GM18502 (cell line): ENCODE measurements at regions not wholly inside any gene's neighbourhood (a gene's known extent, or its start where the extent isn't known, plus 50 kb on each side); places are given as distances from the start of the nearest gene placed in this dataset.
"Not testable (repeated sequence)": the region's sequence is repeated elsewhere in the genome, so short reads cannot be mapped to it uniquely, and the experiment has no call there.

ENCODE experiments used
- ATAC-seq: cut with Tn5 transposase; IDR thresholded peaks from one replicate; pipeline ENCODE4 v1.9.1; 2021; ENCODE audit warnings: mild to moderate bottlenecking; ENCODE audit not compliant: unreplicated experiment, poor library complexity

DNA sequence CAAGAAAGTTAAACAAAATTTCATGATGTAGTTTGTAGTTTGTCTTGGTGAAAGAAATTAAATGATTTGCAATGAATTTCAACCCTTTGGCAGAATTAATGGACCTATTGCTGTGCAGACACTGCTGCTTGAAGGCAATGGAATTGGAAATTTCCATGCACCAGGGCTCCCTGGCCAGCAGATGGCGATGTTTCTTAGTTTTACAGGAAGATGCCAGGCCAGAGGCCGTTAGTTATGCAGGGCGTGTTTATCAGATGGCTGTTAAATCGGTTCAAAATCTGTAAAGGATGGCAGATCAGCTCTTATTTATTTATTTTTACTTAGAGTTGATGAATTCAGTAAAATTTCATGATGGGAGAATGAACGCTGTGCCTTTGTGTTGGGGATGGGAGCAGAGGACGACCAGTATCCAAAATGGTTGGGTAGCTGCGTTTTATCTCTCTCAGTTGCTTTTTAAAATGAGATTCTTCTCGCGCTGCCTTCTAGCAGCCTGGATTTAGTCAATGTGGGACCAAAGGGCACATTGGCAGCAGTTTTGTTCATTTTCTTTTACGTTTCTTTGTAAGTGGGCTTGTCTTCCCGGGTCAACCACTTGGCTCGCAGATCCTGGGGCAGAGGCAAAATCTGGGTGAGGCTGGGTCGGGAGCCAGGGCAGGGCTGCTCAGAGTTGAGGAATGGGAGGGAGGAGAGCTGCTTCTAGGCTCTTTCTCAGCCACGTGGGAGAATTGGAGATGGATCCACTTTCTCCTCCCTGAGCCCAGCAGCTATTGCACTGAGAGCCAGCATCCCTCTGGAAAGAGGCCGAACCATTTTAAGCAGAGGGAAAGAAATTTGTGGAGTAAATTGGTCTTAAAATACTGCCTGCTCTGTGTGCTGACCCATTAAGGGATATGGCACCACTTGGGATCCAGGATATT lies 344.0 kb downstream of the PIK3C3 start:
- ATAC-seq = peak; percentile 99

DNA sequence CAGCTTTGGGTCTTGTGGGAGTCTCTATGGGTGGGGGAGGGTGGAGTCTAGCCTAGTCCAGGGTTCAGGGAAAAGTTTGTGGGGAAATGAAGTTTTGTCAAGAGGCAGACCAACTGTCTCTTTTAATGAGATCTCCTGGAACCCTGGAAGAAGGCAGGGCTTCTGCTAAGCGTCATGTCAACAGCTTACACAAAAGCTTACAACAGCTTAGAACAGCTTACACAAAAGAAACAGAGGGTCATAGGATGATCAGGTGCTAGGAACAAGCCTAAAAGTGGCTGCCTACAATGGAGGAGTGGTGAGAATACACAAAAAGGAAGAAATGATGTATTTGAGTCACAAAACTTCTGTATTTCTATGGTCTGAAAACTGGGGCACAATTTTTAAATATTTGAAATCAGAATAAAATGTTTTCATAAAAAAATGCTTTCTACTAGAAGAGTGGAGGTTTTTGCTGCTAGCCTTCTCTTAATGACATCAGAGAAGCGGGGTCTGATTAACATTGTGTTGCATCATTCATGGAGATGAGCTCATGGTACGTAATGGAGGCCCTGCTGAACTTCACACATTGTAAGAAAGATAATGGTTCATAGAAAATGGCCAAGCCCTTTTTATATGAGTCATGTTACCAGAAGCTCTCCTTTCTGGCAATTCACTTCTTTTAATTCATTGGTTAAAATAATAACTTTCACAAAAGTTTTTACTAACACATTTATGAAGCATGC lies 351.0 kb downstream of the PIK3C3 start:
- ATAC-seq = no peak

- no peak for ATAC-seq
Measured at GRCh38 chr18:42306594-42306980, 351.6 kb downstream of the PIK3C3 start.

DNA sequence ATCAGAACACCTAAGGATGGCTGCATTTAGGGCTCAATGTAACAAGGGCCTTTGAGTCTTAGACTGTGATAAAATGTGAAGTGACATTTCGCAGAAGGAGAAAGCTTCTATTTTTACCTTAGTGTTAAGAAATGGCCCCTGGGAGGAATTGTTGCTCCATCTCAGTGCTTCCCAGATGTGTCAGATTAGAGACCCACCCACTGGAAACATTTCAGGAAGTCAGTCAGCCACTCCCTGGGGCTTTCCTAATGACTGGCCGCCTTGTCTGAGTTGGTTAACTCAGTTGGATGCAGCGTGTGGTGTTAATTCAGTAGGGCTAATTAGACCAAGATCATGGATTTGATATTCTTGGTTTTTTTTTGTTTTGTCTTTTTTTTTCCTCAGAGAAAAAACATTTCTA lies 355.9 kb downstream of the PIK3C3 start:
- ATAC-seq = no peak

- ATAC-seq = no peak
Measured at GRCh38 chr18:42326752-42327151, 371.7 kb downstream of the PIK3C3 start.

DNA sequence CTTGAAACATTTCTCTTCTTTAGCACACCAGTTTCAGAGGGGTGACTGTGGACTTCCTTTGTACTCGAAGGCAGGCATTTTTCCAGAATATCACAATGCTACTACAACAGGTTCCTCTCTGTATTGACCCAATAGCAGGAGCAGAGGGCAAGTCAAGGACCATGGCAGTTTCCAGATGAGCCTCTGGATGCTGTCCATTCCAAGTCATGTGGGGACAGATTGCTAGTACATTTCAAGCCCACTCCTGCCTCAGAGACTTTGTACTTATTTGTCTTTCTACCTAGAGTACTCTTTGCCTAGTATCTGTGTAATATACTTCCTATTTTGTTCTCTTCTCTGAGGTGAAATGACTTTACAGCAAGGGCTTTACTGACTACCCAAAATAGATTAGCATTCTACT lies 373.9 kb downstream of the PIK3C3 start:
- ATAC-seq = no peak

DNA sequence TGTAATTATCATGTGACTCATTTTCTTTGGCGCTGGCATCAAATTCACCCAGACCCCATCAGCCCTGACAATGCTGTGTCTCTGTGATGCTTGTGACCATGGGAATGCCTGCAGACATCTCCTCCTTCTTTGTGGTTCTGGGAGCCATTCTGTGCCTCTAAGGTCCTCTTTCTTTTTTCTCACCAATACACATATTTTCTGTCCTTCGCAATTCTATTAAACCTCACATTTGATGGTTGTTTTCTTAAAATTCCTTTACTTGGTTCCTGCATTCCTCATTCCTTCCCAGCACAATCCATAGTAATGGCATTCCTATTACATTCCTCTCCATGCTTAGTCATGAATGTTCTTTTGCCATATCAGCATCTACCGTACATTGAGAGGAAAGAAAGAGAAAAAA lies 375.3 kb downstream of the PIK3C3 start:
- ATAC-seq = no peak

DNA sequence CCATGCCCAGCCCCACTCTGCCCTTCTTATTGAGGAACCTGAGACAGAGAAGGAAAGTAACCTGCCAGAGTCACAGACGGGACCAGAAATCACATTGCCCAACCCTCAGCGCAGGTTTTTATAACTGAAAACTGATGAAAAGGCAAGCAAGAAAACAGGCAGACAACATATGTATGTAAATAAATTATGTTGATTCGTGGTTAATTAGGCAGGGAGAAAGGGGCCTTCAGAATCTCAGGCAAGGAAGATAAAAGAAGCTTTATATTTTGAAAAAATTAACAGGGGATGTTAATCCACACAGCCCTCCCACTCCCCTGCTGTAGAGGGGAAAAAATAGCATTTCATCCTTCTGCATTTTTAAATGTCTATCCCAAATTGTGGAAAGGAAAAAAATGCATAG lies 378.5 kb downstream of the PIK3C3 start:
- ATAC-seq = no peak

DNA sequence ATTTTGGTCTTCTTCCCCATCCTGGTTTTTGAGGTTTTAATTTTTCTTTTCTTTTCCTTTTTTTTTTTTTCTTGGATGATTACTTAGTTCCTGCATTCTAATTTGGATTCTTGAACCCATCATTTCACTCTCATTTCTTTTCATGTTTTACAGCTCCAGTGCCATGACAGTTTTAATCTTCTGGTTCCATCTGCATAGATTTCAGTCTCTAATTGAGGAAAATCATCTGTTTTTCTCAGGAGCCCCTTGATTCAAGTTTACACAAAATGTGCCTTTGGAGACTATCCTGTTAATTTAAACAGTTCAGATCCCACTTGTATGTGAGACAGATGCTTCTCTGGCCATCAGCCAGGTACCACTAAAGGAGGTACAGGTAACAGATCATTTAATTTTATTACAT lies 379.9 kb downstream of the PIK3C3 start:
- ATAC-seq = no peak

DNA sequence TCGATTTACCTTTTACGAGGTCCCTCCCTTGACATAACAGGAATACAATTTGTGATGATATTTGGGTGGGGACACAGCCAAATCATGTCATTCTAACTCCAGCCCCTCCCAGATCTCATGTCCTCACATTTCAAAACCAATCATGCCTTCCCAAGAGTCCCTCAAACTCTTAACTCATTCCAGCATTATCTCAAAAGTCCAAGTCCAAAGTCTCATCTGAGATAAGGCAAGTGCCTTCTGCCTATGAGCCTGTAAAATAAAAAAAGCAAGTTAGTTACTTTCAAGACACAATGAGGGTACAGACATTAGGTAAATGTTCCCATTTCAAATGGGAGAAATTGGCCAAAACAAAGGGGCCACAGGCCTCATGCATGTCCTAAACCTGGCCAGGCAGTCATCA lies 381.1 kb downstream of the PIK3C3 start:
- no peak for ATAC-seq

DNA sequence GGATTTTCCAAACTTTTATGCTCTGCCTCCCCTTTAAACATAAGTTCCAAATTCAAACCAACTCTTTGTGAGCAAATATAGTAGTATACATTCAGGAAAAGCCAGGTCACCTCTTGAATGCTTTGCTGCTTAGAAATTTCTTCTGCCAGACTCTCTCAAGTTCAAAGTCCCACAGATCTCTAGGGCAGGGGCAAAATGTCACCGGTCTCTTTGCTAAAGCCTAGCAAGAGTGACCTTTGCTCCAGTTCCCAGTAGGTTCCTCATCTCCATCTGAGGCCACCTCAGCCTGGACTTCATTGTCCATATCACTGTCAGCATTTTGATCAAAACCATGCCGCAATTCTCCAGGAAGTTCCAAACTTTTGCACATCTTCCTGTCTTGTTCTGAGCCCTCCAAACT lies 382.3 kb downstream of the PIK3C3 start:
- not testable (repeated sequence) for ATAC-seq

DNA sequence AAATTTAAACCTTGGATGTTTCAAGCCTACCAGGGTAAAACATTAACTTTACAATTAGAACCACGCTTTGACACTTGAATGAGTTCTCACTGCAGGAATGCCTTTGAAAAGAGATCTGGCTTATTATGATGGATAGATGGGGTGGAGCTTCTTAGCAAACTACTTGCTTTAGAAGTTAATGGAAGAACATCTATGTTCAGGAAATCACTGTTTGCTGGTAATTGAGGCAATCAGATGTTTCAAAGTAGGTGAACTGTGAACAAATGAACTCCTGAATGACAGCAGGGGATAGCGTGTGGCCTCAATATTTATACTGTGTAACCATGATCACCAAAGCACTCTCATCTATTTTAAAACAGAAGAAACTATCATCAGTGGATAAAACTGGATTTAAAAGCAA lies 383.6 kb downstream of the PIK3C3 start:
- ATAC-seq = no peak

GRCh38 chr18:42339372-42339771 lies 384.3 kb downstream of the PIK3C3 start:
- ATAC-seq = no peak

DNA sequence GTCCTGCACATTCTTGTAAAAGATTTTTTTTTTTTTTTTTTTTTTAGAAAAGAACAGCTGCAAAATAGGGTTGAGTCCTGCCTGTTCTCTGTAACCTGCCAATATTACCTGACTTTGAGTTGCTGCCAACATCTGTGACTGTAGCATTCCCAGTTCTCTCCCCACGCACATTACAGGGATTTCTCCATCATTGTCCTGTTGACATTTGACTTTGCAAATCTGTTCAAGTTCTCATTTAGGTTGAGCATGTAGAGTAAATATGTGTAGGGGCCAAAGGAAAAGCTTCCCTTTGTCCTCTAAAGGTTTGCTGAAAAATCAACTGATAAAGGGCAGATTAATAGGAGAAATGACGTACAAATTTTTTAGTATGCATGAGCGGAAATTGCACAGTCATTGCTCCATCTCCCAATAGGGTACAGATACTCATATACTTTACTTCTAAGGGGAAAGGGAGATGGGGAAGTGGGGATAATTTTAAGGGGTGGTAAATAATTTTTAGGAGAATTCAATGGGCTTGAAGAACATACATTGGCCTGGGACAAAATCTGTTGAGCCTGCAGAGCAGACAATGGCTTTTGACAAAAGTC lies 385.5 kb downstream of the PIK3C3 start:
- ATAC-seq = no peak

- ATAC-seq = no peak
Measured at GRCh38 chr18:42341423-42341822, 386.4 kb downstream of the PIK3C3 start.

GRCh38 chr18:42348722-42349121 lies 393.7 kb downstream of the PIK3C3 start:
- ATAC-seq = no peak

GRCh38 chr18:42351455-42351854 lies 396.4 kb downstream of the PIK3C3 start:
- no peak for ATAC-seq

DNA sequence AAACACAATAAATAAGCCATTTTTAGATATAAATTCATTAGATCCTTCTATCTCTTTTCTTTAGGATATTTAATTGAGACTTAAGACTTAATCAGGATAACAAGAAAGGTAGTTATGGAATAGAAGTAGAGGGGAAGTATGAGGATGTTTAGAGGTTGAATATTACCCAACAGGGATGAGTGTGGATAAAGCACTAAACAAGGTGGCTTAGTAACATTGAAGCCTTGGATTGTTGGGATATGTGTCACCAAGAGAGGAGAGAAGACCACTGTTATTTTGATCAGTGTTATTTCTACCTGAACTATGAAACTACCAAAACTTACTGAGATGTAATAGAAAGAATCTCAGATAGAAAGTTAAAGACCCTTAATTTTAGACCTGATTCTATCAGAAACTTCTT lies 405.7 kb downstream of the PIK3C3 start:
- ATAC-seq = no peak

DNA sequence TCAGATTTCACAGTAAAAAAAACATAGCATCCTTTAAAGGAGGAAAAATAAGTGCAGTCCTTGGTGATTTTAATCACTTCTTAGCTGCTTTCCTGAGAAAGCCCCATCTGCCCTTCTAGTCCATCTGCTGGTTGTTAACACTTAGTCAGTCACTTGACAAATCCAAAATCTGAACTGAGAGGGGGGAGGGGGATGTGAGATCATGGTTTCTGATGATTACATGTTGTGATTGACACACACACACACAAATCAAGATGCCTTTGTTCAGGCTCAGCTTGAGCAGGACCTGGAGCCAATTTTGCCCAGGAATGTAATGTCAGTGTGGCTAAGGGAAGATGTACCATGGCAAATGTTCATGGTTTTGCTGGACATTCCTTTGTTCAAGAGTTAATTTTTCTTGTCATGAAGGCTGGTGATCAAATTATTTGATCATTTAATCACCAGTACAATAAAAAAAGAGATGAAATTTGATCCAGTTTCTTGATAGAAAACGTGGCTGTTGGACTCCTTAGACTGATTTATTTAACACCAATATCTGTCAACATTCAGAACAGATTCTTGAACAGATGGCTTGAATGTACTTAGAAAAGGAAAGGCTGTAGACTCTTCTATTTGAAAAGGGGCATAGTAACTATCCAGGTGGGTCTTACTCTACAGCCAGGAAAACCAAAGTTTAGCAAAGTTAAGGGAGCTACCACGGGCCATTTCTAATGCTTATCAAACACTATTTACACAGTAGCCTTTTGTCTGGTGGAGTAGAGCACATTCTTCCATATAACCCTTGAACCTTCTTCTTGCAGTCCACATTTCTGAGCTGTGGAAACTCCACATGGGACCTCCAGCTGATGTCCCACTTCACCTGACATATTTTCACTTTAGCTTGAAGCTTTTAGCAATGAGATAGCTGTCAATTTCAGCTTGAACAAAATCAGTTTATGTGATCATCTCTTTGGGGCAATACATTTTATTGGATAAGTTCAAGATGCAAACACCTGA lies 408.7 kb downstream of the PIK3C3 start:
- no peak for ATAC-seq

DNA sequence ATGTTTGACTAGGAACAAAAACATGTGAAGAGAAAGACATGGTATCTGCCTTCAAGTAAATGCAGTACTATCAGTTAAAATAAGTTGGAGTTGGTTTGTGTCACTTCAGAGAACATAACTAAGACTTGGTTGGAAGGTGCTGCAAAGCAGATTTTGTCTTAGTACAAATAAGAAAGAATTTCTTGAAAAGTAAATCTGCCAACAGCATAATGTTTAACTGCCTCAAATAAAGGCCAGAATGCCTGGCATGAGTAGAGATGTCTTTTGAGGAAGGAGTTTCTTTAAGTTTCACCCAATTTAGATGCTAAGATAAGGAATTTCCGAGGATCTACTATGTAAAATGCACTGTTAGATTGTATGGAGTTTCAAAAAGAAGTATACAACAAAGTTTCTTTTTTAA lies 409.7 kb downstream of the PIK3C3 start:
- ATAC-seq = no peak
